ENCODE measurements at regions not wholly inside any gene's neighbourhood (a gene's known extent, or its start where the extent isn't known, plus 50 kb on each side); places are given as distances from the start of the nearest gene placed in this dataset.

GRCh38 chr6:99130897-99131873 lies 183.4 kb upstream of the FBXL4 start:
- no peak for DNase-seq
- Histone ChIP-seq H3K9me3 (no peaks in the 10 kb centered on the region), H3K27ac (no peak overlapping the region), H3K27me3 (no peaks in the 10 kb centered on the region), H3K4me3 (no peak overlapping the region), H3K36me3 (no peaks in the 10 kb centered on the region), H3K4me1 (no peaks in the 10 kb centered on the region)
- TF ChIP-seq POLR2AphosphoS5 (IDR thresholded peaks at IDR 0.05) (no peak), EP300 (IDR thresholded peaks at IDR 0.05) (no peak), POLR2A (IDR thresholded peaks at IDR 0.05) (no peak), CTCF (IDR thresholded peaks at IDR 0.05) (no peak)
- intact Hi-C loops (cut with DNase I; ENCODE audit: low total_unique reads), result no loop called here
- WGBS, 5 donors, result 51 to 68% (median 57%) methylated on average over 15 of the region's 15 CpGs

- H3K27me3 ChIP-seq, result no peaks in the 10 kb centered on the region
- no peak for TF ChIP-seq POLR2A (IDR thresholded peaks at IDR 0.05)
- no peak for TF ChIP-seq CTCF (IDR thresholded peaks at IDR 0.05)
- TF ChIP-seq POLR2AphosphoS5 (IDR thresholded peaks at IDR 0.05), result no peak
- TF ChIP-seq EP300 (IDR thresholded peaks at IDR 0.05), result no peak
- no peaks in the 10 kb centered on the region for H3K4me1 ChIP-seq
- no peak for DNase-seq
- H3K9me3 ChIP-seq, result no peaks in the 10 kb centered on the region
- H3K36me3 ChIP-seq, result no peaks in the 10 kb centered on the region
- H3K27ac ChIP-seq, result no peak overlapping the region
- intact Hi-C loops (cut with DNase I; ENCODE audit: low total_unique reads), result no loop called here
- no peak overlapping the region for H3K4me3 ChIP-seq
- WGBS, 5 donors, result 91 to 97% (median 94%) methylated on average over 2 of the region's 2 CpGs
Observed at GRCh38 chr6:99129835-99130234, 182.1 kb upstream of the FBXL4 start.

- no peak overlapping the region for H3K27ac ChIP-seq
- H3K36me3 ChIP-seq, result no peaks in the 10 kb centered on the region
- peaks cover 0 to 10% (median 3%) of the 10 kb centered on the region in 3 donors for H3K27me3 ChIP-seq
- no peak for TF ChIP-seq POLR2A (IDR thresholded peaks at IDR 0.05)
- no peaks in the 10 kb centered on the region for H3K9me3 ChIP-seq
- intact Hi-C loops (cut with DNase I; ENCODE audit: low total_unique reads), result no loop called here
- WGBS, 5 donors, result 26 to 42% (median 35%) methylated on average over 3 of the region's 3 CpGs
- no peak overlapping the region for H3K4me3 ChIP-seq
- no peaks in the 10 kb centered on the region for H3K4me1 ChIP-seq
- DNase-seq, result no peak
Observed at GRCh38 chr6:99121748-99122147, 174.0 kb upstream of the FBXL4 start.

- intact Hi-C loops (cut with DNase I; ENCODE audit: low total_unique reads), result no loop called here
- H3K4me3 ChIP-seq, result no peak overlapping the region
- 88 to 96% (median 90%) methylated on average over 3 of the region's 3 CpGs for WGBS, 5 donors
Observed at GRCh38 chr6:99120641-99121040, 172.9 kb upstream of the FBXL4 start.

More at GRCh38 chr6:99120641-99121040, 172.9 kb upstream of the FBXL4 start:
- no peak for TF ChIP-seq POLR2A (IDR thresholded peaks at IDR 0.05)
- no peak for TF ChIP-seq POLR2AphosphoS5 (IDR thresholded peaks at IDR 0.05)
- TF ChIP-seq CTCF (IDR thresholded peaks at IDR 0.05), result no peak
- no peak for TF ChIP-seq EP300 (IDR thresholded peaks at IDR 0.05)
- Histone ChIP-seq H3K27me3 (peaks cover 0 to 10% (median 3%) of the 10 kb centered on the region in 3 donors), H3K27ac (no peak overlapping the region), H3K36me3 (no peaks in the 10 kb centered on the region), H3K9me3 (no peaks in the 10 kb centered on the region), H3K4me1 (no peaks in the 10 kb centered on the region)
- DNase-seq, result no peak

Measured in stomach (tissue), 8 donors.